ENCODE measurements at regions not wholly inside any gene's neighbourhood (a gene's known extent, or its start where the extent isn't known, plus 50 kb on each side); places are given as distances from the start of the nearest gene placed in this dataset.

GRCh38 chr16:14351647-14352046 lies 278.4 kb downstream of the PARN start:
- no peak overlapping the region for H2BK20ac ChIP-seq (ENCODE audit: low read depth, low read length)
- BruUV-seq (replicated peaks): no TSS peak
- no peak overlapping the region for H4K91ac ChIP-seq (ENCODE audit: insufficient read depth, low read depth, low read length)
- no peaks in the 10 kb centered on the region for H4K20me1 ChIP-seq (ENCODE audit: insufficient read depth, low read length)
- no peak overlapping the region for H2BK5ac ChIP-seq (ENCODE audit: low read depth, low read length, poor library complexity, severe bottlenecking)
- ChIA-PET POLR2A (ENCODE audit: unreplicated experiment) (no interaction called here), CTCF (no interaction called here)
- H2BK15ac ChIP-seq (ENCODE audit: low read depth, low read length): no peak overlapping the region
- no peak overlapping the region for H2AFZ ChIP-seq (replicated peaks; ENCODE audit: low read length, poor library complexity)
- no peaks in the 10 kb centered on the region for H3K36me3 ChIP-seq (ENCODE audit: control insufficient read depth, insufficient read depth, low read length)
- H3K14ac ChIP-seq (replicated peaks; ENCODE audit: low read depth, low read length): no peak overlapping the region
- no peak overlapping the region for H2BK120ac ChIP-seq (ENCODE audit: low read depth, low read length)
- dilution Hi-C loops (cut with HindIII; ENCODE audit: low sequenced_read_pairs, unreplicated experiment) (no loop called here), intact Hi-C loops (cut with micrococcal nuclease) (no loop called here), in situ Hi-C loops (cut with MboI; ENCODE audit: low sequenced_read_pairs) (no loop called here)
- no peak overlapping the region for H4K5ac ChIP-seq (ENCODE audit: low read depth, low read length)
- no peak overlapping the region for H2AK9ac ChIP-seq (replicated peaks; ENCODE audit: low read depth, low read length, poor library complexity)
- H3K4me2 ChIP-seq (ENCODE audit: low read depth, low read length): no peak overlapping the region
- no peaks in the 10 kb centered on the region for H3K79me1 ChIP-seq (ENCODE audit: low read depth in 1 of 2, low read length in 2 of 2)
- TF ChIP-seq RFX5 (IDR thresholded peaks at IDR 0.05; ENCODE audit: low read depth, low read length) (no peak), ELK1 (IDR thresholded peaks at IDR 0.05; ENCODE audit: borderline replicate concordance, low read depth, low read length) (no peak), MAFK (IDR thresholded peaks at IDR 0.05; ENCODE audit: low read depth, low read length) (no peak), CTCF (conservative IDR thresholded peaks at IDR 0.05; ENCODE audit: low read depth, low read length) (no peak), RCOR1 (IDR thresholded peaks at IDR 0.05; ENCODE audit: insufficient replicate concordance, low read length) (no peak), RAD21 (IDR thresholded peaks at IDR 0.05; ENCODE audit: low read length) (no peak), CHD1 (IDR thresholded peaks at IDR 0.05; ENCODE audit: low read depth, low read length) (no peak), BHLHE40 (IDR thresholded peaks at IDR 0.05; ENCODE audit: low read depth, low read length) (no peak), POLR2A (IDR thresholded peaks at IDR 0.05; ENCODE audit: low read depth, low read length) (no peak), MAZ (IDR thresholded peaks at IDR 0.05; ENCODE audit: borderline replicate concordance, low read depth, low read length) (no peak), SMC3 (IDR thresholded peaks at IDR 0.05; ENCODE audit: low read depth, low read length) (no peak), MXI1 (IDR thresholded peaks at IDR 0.05; ENCODE audit: borderline replicate concordance, low read depth, low read length) (no peak)
- no peak overlapping the region for H4K8ac ChIP-seq (ENCODE audit: low read depth in 2 of 2, low read length in 2 of 2)
- no peak overlapping the region for H3K4me3 ChIP-seq (ENCODE audit: insufficient read depth, low read depth, low read length)
- H3K4me1 ChIP-seq (ENCODE audit: control insufficient read depth, insufficient read depth, low read length): peaks cover 1% of the 10 kb centered on the region; the same call in 1 of the 2 replicates
- H3K9me3 ChIP-seq (ENCODE audit: control insufficient read depth, insufficient read depth, low read length): no peaks in the 10 kb centered on the region
- WGBS, 2 experiments (ENCODE audit: extremely low coverage in 2 of 2, insufficient read length in 1 of 2): no CpG with 5 or more reads among the region's 6 CpGs
- ATAC-seq (ENCODE audit: low read depth) (no peak), DNase-seq (no peak)
- H3K4ac ChIP-seq (ENCODE audit: low read depth, low read length): no peak overlapping the region
- peaks cover 3% of the 10 kb centered on the region; the same call in 1 of the 2 replicates for H3K27me3 ChIP-seq (ENCODE audit: control insufficient read depth, insufficient read depth, low read length)
- H3K56ac ChIP-seq (ENCODE audit: extremely low read depth, insufficient read depth, low read length): no peak overlapping the region
- no peak overlapping the region for H2AK5ac ChIP-seq (ENCODE audit: low read depth, low read length)
- no peak overlapping the region for H3K23ac ChIP-seq (ENCODE audit: low read depth, low read length)
- H3K9ac ChIP-seq (ENCODE audit: low read depth, low read length): no peak overlapping the region
- H3K9me1 ChIP-seq (ENCODE audit: insufficient read depth, low read length): no peaks in the 10 kb centered on the region
- no peak overlapping the region for H3K27ac ChIP-seq (ENCODE audit: insufficient read depth, low read length)
- no peak overlapping the region for H3K18ac ChIP-seq (ENCODE audit: low read depth, low read length)
